SK-N-SH treated with all-trans-retinoic acid at 6 μM for 48 hours (cell line): ENCODE measurements at regions not wholly inside any gene's neighbourhood (a gene's known extent, or its start where the extent isn't known, plus 50 kb on each side); places are given as distances from the start of the nearest gene placed in this dataset.

Experiments used
- ATAC-seq: fragments of 200-7000 bp; cut with Tn5 transposase; 3 replicates; pipeline ENCODE4 v1.9.1; 2020; ENCODE audit warnings: mild to moderate bottlenecking, moderate library complexity
- BACH2 ChIP-seq: fragments of 250-450 bp; sonication (Bioruptor Pico); IDR thresholded peaks from 2 replicates; pipeline ENCODE4 v1.9.0; 2021; ENCODE audit warnings: mild to moderate bottlenecking, borderline replicate concordance
- CSDC2 ChIP-seq: fragments of 250-450 bp; sonication (Bioruptor Pico); IDR thresholded peaks from 2 replicates; pipeline ENCODE4 v1.5.0; 2020; ENCODE audit warnings: mild to moderate bottlenecking, moderate library complexity
- ESRRG ChIP-seq: fragments of 250-450 bp; sonication (Bioruptor Pico); IDR thresholded peaks from 2 replicates; pipeline ENCODE4 v1.6.1; 2021; ENCODE audit warnings: mild to moderate bottlenecking
- ISL1 ChIP-seq: fragments of 250-450 bp; sonication (Bioruptor Pico); IDR thresholded peaks from 2 replicates; pipeline ENCODE4 v2.1.2; 2022; ENCODE audit warnings: mild to moderate bottlenecking, moderate library complexity
- OSR1 ChIP-seq: fragments of 250-450 bp; sonication (Bioruptor Pico); IDR thresholded peaks from 2 replicates; pipeline ENCODE4 v1.8.0; 2022; ENCODE audit warnings: moderate library complexity, mild to moderate bottlenecking, inconsistent platforms
- POU6F1 ChIP-seq: fragments of 250-450 bp; sonication (Bioruptor Pico); IDR thresholded peaks from 2 replicates; pipeline ENCODE4 v1.8.0; 2021; ENCODE audit warnings: low read depth, mild to moderate bottlenecking, moderate library complexity, borderline replicate concordance
- PPARA ChIP-seq: fragments of 250-450 bp; sonication (Bioruptor Pico); IDR thresholded peaks from 2 replicates; pipeline ENCODE4 v1.5.0; 2020; ENCODE audit warnings: mild to moderate bottlenecking, borderline replicate concordance
- RARB ChIP-seq: fragments of 250-450 bp; sonication (Bioruptor Pico); IDR thresholded peaks from 2 replicates; pipeline ENCODE4 v1.8.0; 2021; ENCODE audit warnings: mild to moderate bottlenecking, moderate library complexity
- SNAI2 ChIP-seq: fragments of 250-450 bp; sonication (Bioruptor Pico); IDR thresholded peaks from 2 replicates; pipeline ENCODE4 v1.5.0; 2020; ENCODE audit warnings: mild to moderate bottlenecking, moderate library complexity
- TCF4 ChIP-seq: fragments of 250-450 bp; sonication (Bioruptor Pico); IDR thresholded peaks from 2 replicates; pipeline ENCODE4 v1.8.0; 2021; ENCODE audit warnings: mild to moderate bottlenecking, moderate library complexity, borderline replicate concordance
- TOX ChIP-seq: fragments of 250-450 bp; sonication (Bioruptor Pico); IDR thresholded peaks from 2 replicates; pipeline ENCODE4 v1.8.0; 2021; ENCODE audit warnings: mild to moderate bottlenecking, moderate library complexity, borderline replicate concordance
- TSHZ2 ChIP-seq: fragments of 250-450 bp; sonication (Bioruptor Pico); IDR thresholded peaks from 2 replicates; pipeline ENCODE4 v1.5.0; 2020; ENCODE audit warnings: mild to moderate bottlenecking, moderate library complexity
- ZC3H10 ChIP-seq: fragments of 250-450 bp; sonication (Bioruptor Pico); IDR thresholded peaks from 2 replicates; pipeline ENCODE4 v1.5.1; 2021; ENCODE audit warnings: mild to moderate bottlenecking, moderate library complexity
- ZFP3 ChIP-seq: fragments of 250-450 bp; sonication (Bioruptor Pico); IDR thresholded peaks from 2 replicates; pipeline ENCODE4 v1.5.0; 2020; ENCODE audit warnings: mild to moderate bottlenecking, moderate library complexity
- ZFP30 ChIP-seq: fragments of 450-650 bp; formaldehyde crosslinking; IDR thresholded peaks from 2 replicates; pipeline ENCODE4 v1.5.0; 2022; ENCODE audit warnings: mild to moderate bottlenecking, moderate library complexity
- ZNF565 ChIP-seq: fragments of 450-650 bp; formaldehyde crosslinking; conservative IDR thresholded peaks from 2 replicates; pipeline ENCODE4 v1.5.0; 2020; ENCODE audit warnings: low read depth, mild to moderate bottlenecking, moderate library complexity
- ZNF70 ChIP-seq: fragments of 450-650 bp; formaldehyde crosslinking; IDR thresholded peaks from 2 replicates; pipeline ENCODE4 v1.5.0; 2020; ENCODE audit warnings: mild to moderate bottlenecking, moderate library complexity
- ZNF8 ChIP-seq: fragments of 450-650 bp; formaldehyde crosslinking; IDR thresholded peaks from 2 replicates; pipeline ENCODE4 v1.5.0; 2020; ENCODE audit warnings: mild to moderate bottlenecking, moderate library complexity
- TF ChIP-seq, protein P1 (sequence below): fragments of 250-450 bp; sonication (Bioruptor Pico); IDR thresholded peaks from 2 replicates; pipeline ENCODE4 v1.5.1; 2020; ENCODE audit warnings: low read depth, mild to moderate bottlenecking, moderate library complexity
- TF ChIP-seq, protein P2 (sequence below): fragments of 250-450 bp; sonication (Bioruptor Pico); IDR thresholded peaks from 2 replicates; pipeline ENCODE4 v1.8.0; 2020; ENCODE audit warnings: mild to moderate bottlenecking, moderate library complexity, borderline replicate concordance
- TF ChIP-seq, protein P3 (sequence below): fragments of 250-450 bp; sonication (Bioruptor Pico); IDR thresholded peaks from 2 replicates; pipeline ENCODE4 v1.5.1; 2021; ENCODE audit warnings: mild to moderate bottlenecking, moderate library complexity

DNA sequence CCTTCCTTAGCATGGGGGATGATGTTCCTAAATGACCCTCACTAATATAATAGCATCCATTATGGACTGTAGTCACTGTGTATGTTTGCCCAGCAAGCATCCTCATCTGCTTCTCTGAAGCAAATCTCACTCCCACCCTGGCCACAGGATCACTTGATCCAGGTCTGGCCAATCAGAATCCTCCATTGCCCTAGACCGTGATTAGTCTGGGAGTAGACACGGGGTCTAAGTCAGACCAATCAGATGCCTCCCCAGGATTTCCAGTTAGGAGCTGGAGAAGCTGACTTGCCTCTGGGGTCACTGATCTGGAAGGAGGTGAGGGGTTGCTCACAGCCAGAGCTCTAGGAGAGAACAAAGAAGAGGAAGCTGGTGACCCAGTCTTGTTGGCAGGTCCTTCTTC lies 153.9 kb downstream of the DHX35 start:
- TF ChIP-seq ESRRG (CRISPR knock-in tag) (no peak), TOX (CRISPR knock-in tag) (no peak), CSDC2 (CRISPR knock-in tag) (no peak), POU6F1 (CRISPR knock-in tag) (no peak), ZNF70 (CRISPR knock-in tag) (no peak), ZNF8 (no peak)
- no peak for ATAC-seq

DNA sequence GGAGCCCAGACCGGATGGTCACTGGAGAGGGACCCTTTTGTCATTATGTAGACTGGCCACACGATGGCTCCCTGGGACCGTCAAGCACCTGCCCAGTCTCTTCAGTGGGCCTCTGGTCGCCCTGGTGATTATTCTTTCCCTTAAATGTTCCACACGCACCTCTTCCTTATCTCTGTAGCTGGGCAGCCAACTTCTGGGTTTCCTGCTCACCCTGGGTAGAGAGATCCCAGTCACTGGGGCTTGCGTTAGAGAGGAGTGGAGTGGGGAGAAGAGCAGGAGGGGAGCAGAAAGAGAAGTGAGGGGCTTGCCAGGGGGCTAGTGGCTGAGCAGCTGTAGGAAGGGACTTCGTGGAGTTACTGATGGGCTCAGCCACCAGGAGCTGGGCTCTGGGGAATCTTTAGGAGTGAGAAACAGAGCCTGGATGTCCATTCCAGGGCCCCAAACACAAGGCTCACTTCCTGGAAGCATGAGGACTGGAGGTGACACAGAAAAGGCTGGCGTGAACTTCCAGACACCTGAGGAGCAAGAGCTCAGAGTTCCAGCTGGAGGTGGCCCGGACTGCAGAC lies 150.1 kb downstream of the DHX35 start:
- peak; percentile 54; the same call in 1 of the 2 replicates for TF ChIP-seq ZNF70 (CRISPR knock-in tag)
- TF ChIP-seq, protein P1, sequence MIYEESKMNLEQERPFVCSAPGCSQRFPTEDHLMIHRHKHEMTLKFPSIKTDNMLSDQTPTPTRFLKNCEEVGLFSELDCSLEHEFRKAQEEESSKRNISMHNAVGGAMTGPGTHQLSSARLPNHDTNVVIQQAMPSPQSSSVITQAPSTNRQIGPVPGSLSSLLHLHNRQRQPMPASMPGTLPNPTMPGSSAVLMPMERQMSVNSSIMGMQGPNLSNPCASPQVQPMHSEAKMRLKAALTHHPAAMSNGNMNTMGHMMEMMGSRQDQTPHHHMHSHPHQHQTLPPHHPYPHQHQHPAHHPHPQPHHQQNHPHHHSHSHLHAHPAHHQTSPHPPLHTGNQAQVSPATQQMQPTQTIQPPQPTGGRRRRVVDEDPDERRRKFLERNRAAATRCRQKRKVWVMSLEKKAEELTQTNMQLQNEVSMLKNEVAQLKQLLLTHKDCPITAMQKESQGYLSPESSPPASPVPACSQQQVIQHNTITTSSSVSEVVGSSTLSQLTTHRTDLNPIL (CRISPR knock-in tag) = no peak

DNA sequence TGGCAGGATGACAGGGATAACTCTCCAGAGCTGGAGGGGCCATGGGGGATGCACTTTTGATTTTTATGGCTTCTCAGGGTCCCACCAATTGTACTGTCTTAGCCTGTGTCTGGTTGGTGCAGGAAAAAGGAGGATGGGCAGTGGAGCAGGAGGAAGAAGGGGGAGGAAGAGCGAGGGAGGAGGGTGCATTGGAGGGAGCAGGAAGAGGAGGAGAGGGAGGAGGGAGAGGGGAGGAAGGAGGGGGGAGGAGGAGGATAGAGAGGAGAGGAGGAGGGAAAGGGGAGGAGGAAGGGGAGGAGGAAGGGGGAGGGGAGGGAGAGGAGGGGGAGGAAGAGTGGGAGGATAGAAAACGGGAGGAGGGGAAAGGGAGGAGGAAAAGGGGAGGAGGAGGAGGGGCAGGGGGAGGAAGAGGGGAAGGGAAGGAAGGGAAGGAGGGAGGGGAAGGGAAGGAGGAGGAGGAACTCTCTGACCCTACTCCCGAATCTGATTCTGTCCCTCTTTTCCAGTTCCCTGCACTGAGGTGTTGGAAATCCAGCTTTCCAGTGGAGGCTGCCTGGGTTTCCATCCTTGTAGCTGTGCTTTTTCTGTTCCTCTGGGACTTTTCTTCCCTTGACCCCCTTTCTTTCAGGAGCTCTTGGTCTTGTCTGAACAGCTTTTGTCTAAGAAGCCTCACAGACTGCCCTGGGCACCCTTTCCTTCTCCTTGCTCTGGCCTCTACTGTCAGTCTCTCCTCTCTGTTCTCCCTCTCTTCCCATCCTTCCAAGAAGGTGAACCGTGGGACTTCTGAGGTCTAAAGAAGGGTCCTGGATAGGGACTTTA lies 149.4 kb downstream of the DHX35 start:
- TF ChIP-seq, protein P1 (CRISPR knock-in tag) = no peak
- TF ChIP-seq ZC3H10 (no peak), OSR1 (CRISPR knock-in tag) (no peak), SNAI2 (CRISPR knock-in tag) (no peak), BACH2 (CRISPR knock-in tag) (no peak)

More for the DNA sequence above, 150.1 kb downstream of the DHX35 start:
- ATAC-seq = peak; percentile 92

GRCh38 chr20:39110819-39111136 lies 148.6 kb downstream of the DHX35 start:
- TF ChIP-seq ZNF70 (CRISPR knock-in tag) (no peak), POU6F1 (CRISPR knock-in tag) (no peak), RARB (no peak), TCF4 (CRISPR knock-in tag) (no peak), ESRRG (CRISPR knock-in tag) (no peak), BACH2 (CRISPR knock-in tag) (no peak), ZNF565 (CRISPR knock-in tag) (no peak), ISL1 (no peak), ZFP3 (no peak), TSHZ2 (CRISPR knock-in tag) (no peak), PPARA (CRISPR knock-in tag) (no peak), ZFP30 (CRISPR knock-in tag) (no peak)
- TF ChIP-seq, protein P1 (CRISPR knock-in tag) = no peak
- TF ChIP-seq, protein P2, sequence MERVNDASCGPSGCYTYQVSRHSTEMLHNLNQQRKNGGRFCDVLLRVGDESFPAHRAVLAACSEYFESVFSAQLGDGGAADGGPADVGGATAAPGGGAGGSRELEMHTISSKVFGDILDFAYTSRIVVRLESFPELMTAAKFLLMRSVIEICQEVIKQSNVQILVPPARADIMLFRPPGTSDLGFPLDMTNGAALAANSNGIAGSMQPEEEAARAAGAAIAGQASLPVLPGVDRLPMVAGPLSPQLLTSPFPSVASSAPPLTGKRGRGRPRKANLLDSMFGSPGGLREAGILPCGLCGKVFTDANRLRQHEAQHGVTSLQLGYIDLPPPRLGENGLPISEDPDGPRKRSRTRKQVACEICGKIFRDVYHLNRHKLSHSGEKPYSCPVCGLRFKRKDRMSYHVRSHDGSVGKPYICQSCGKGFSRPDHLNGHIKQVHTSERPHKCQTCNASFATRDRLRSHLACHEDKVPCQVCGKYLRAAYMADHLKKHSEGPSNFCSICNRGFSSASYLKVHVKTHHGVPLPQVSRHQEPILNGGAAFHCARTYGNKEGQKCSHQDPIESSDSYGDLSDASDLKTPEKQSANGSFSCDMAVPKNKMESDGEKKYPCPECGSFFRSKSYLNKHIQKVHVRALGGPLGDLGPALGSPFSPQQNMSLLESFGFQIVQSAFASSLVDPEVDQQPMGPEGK (CRISPR knock-in tag) = no peak
- TF ChIP-seq, protein P3, sequence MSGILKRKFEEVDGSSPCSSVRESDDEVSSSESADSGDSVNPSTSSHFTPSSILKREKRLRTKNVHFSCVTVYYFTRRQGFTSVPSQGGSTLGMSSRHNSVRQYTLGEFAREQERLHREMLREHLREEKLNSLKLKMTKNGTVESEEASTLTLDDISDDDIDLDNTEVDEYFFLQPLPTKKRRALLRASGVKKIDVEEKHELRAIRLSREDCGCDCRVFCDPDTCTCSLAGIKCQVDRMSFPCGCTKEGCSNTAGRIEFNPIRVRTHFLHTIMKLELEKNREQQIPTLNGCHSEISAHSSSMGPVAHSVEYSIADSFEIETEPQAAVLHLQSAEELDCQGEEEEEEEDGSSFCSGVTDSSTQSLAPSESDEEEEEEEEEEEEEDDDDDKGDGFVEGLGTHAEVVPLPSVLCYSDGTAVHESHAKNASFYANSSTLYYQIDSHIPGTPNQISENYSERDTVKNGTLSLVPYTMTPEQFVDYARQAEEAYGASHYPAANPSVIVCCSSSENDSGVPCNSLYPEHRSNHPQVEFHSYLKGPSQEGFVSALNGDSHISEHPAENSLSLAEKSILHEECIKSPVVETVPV (CRISPR knock-in tag) = no peak
- no peak for ATAC-seq

More for the DNA sequence above, 149.4 kb downstream of the DHX35 start:
- ATAC-seq = no peak
